ENCODE measurements at regions not wholly inside any gene's neighbourhood (a gene's known extent, or its start where the extent isn't known, plus 50 kb on each side); places are given as distances from the start of the nearest gene placed in this dataset.

- TF ChIP-seq EZH2 (IDR thresholded peaks at IDR 0.05; ENCODE audit: borderline replicate concordance, insufficient read depth, low read depth, low read length, poor library complexity, severe bottlenecking) = no peak
- no peak for TF ChIP-seq CTCF (IDR thresholded peaks at IDR 0.05)
Observed at GRCh38 chr22:49527611-49528419, 299.9 kb downstream of the BRD1 start.
